Endodermal cell (in vitro differentiated cells): ENCODE measurements at regions not wholly inside any gene's neighbourhood (a gene's known extent, or its start where the extent isn't known, plus 50 kb on each side); places are given as distances from the start of the nearest gene placed in this dataset.

Experiments used
- DNase-seq: peaks from one replicate; pipeline ENCODE4 v3.0.0-alpha.2; 2017
- H3K27ac ChIP-seq: 2 replicates; pipeline ENCODE4 v1.5.1; 2013; ENCODE audit warnings: mild to moderate bottlenecking, low read depth, low read length, moderate library complexity
- H3K27me3 ChIP-seq: 2 replicates; pipeline ENCODE4 v1.6.1; 2013; ENCODE audit warnings: mild to moderate bottlenecking, low read length, moderate library complexity; ENCODE audit not compliant: insufficient read depth, control insufficient read depth, poor library complexity, severe bottlenecking
- H3K36me3 ChIP-seq: 2 replicates; pipeline ENCODE4 v1.7.0; 2013; ENCODE audit warnings: mild to moderate bottlenecking, low read length, moderate library complexity; ENCODE audit not compliant: control insufficient read depth, insufficient read depth
- H3K4me1 ChIP-seq: one replicate; pipeline ENCODE4 v1.7.0; 2013; ENCODE audit warnings: low read length; ENCODE audit not compliant: control insufficient read depth, insufficient read depth
- H3K4me3 ChIP-seq: 2 replicates; pipeline ENCODE4 v1.5.1; 2013; ENCODE audit warnings: mild to moderate bottlenecking, low read length, moderate library complexity
- H3K9ac ChIP-seq: 2 replicates; pipeline ENCODE4 v1.6.1; 2013; ENCODE audit warnings: mild to moderate bottlenecking, low read length, moderate library complexity; ENCODE audit not compliant: poor library complexity, severe bottlenecking; ENCODE audit errors: extremely low read depth
- H3K9me3 ChIP-seq: 2 replicates; pipeline ENCODE4 v1.6.1; 2013; ENCODE audit warnings: mild to moderate bottlenecking, low read length, moderate library complexity; ENCODE audit not compliant: control insufficient read depth
- H3K27ac Mint-ChIP-seq: 2 replicates; pipeline ENCODE4 v1.8.0; 2020; ENCODE audit warnings: mixed read lengths
- H3K27me3 Mint-ChIP-seq: 2 replicates; pipeline ENCODE4 v1.8.0; 2021; ENCODE audit warnings: mild to moderate bottlenecking, mixed read lengths; ENCODE audit not compliant: insufficient read depth
- H3K36me3 Mint-ChIP-seq: 2 replicates; pipeline ENCODE4 v1.8.0; 2020; ENCODE audit warnings: low read depth, mixed read lengths
- H3K4me1 Mint-ChIP-seq: 2 replicates; pipeline ENCODE4 v1.8.0; 2020; ENCODE audit warnings: mixed read lengths
- H3K4me3 Mint-ChIP-seq: 2 replicates; pipeline ENCODE4 v1.8.0; 2020; ENCODE audit warnings: mild to moderate bottlenecking, moderate library complexity, mixed read lengths
- H3K9me3 Mint-ChIP-seq: 2 replicates; pipeline ENCODE4 v1.8.0; 2020; ENCODE audit warnings: mild to moderate bottlenecking, mixed read lengths
- CTCF ChIP-seq: fragments of 200-600 bp; sonication (generic); conservative IDR thresholded peaks from 2 replicates; pipeline ENCODE4 v1.5.0; 2021; ENCODE audit warnings: antibody characterized with exemption, mild to moderate bottlenecking
- WGBS, 2 experiments: methylation state at CpG; one replicate each; pipeline versions ENCODE4 v1.1.5 to v1.1.7; 2013; ENCODE audit warnings: missing lambda C conversion rate in 2 of 2, mixed read lengths in 1 of 2; ENCODE audit not compliant: insufficient coverage in 1 of 2, insufficient read length in 1 of 2; 5-methylcytosine and 5-hydroxymethylcytosine counted together

- Mint-ChIP-seq H3K27me3 (no peaks in the 10 kb centered on the region), H3K9me3 (no peaks in the 10 kb centered on the region), H3K4me3 (no peak overlapping the region), H3K4me1 (no peaks in the 10 kb centered on the region), H3K27ac (no peak overlapping the region), H3K36me3 (no peaks in the 10 kb centered on the region)
- Histone ChIP-seq H3K9me3 (no peaks in the 10 kb centered on the region), H3K27me3 (no peaks in the 10 kb centered on the region), H3K4me3 (no peak overlapping the region), H3K27ac (no peak overlapping the region), H3K9ac (no peak overlapping the region), H3K4me1 (no peaks in the 10 kb centered on the region), H3K36me3 (no peaks in the 10 kb centered on the region)
- no peak for TF ChIP-seq CTCF
- WGBS, 2 experiments: 60 to 89% methylated on average over 1 to 2 of the region's 2 CpGs
- DNase-seq: no peak
Observed at GRCh38 chr5:144947023-144947422, 776.4 kb downstream of the KCTD16 start.

DNA sequence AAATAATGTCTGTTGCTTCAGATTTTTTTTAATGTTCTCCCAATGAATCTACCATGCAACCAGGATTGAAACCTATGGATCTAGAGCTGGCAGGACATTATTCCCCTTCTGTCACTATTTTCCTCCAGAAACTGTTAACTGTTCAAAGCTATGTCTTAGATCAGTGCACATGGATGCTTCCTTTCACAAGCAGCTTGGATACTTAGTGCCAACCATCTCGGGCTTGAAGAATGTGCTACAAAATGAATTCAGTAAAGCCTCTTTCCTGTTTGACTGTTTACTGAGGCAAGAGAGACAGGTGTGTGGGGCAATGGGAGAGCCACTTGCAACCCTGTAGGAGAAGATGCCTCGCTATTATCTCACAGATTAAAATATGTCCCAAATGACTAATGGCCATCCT lies 774.8 kb downstream of the KCTD16 start:
- Histone ChIP-seq H3K9me3 (no peaks in the 10 kb centered on the region), H3K4me3 (no peak overlapping the region), H3K4me1 (no peaks in the 10 kb centered on the region), H3K36me3 (no peaks in the 10 kb centered on the region), H3K9ac (no peak overlapping the region), H3K27ac (no peak overlapping the region), H3K27me3 (no peaks in the 10 kb centered on the region)
- DNase-seq: no peak
- no peak for TF ChIP-seq CTCF
- H3K36me3 Mint-ChIP-seq: no peaks in the 10 kb centered on the region
- no peak overlapping the region for H3K27ac Mint-ChIP-seq
- H3K9me3 Mint-ChIP-seq: no peaks in the 10 kb centered on the region
- H3K4me3 Mint-ChIP-seq: no peak overlapping the region
- WGBS, 2 experiments: 92% methylated on average over 2 of the region's 2 CpGs
- H3K27me3 Mint-ChIP-seq: no peaks in the 10 kb centered on the region
- H3K4me1 Mint-ChIP-seq: no peaks in the 10 kb centered on the region

GRCh38 chr5:144944936-144945335 lies 774.3 kb downstream of the KCTD16 start:
- no peak for TF ChIP-seq CTCF
- H3K36me3 Mint-ChIP-seq: no peaks in the 10 kb centered on the region

More at GRCh38 chr5:144944936-144945335, 774.3 kb downstream of the KCTD16 start:
- H3K27me3 Mint-ChIP-seq: no peaks in the 10 kb centered on the region
- no peaks in the 10 kb centered on the region for H3K9me3 Mint-ChIP-seq
- no peaks in the 10 kb centered on the region for H3K9me3 ChIP-seq
- H3K36me3 ChIP-seq: no peaks in the 10 kb centered on the region
- no peak overlapping the region for H3K4me3 Mint-ChIP-seq
- no peak overlapping the region for H3K4me3 ChIP-seq
- no peaks in the 10 kb centered on the region for H3K27me3 ChIP-seq
- 81 to 95% methylated on average over 4 of the region's 4 CpGs for WGBS, 2 experiments
- H3K27ac ChIP-seq: no peak overlapping the region
- H3K4me1 ChIP-seq: no peaks in the 10 kb centered on the region
- no peaks in the 10 kb centered on the region for H3K4me1 Mint-ChIP-seq
- no peak for DNase-seq
- H3K27ac Mint-ChIP-seq: no peak overlapping the region
- no peak overlapping the region for H3K9ac ChIP-seq
